ENCODE measurements at regions not wholly inside any gene's neighbourhood (a gene's known extent, or its start where the extent isn't known, plus 50 kb on each side); places are given as distances from the start of the nearest gene placed in this dataset.
"Not testable (repeated sequence)": the region's sequence is repeated elsewhere in the genome, so short reads cannot be mapped to it uniquely, and the experiment has no call there.

GRCh38 chr9:88880199-88880598 lies 111.1 kb upstream of the S1PR3 start:
- no peak for DNase-seq

GRCh38 chr9:88884291-88884690 lies 107.0 kb upstream of the S1PR3 start:
- DNase-seq: not testable (repeated sequence)

- not testable (repeated sequence) for DNase-seq
These were observed 104.5 kb upstream of the S1PR3 start for GRCh38 chr9:88886762-88887161.

- no peak for DNase-seq
These were observed 101.9 kb upstream of the S1PR3 start for GRCh38 chr9:88889386-88889785.

GRCh38 chr9:88890546-88890945 lies 100.7 kb upstream of the S1PR3 start:
- no peak for DNase-seq

GRCh38 chr9:88891040-88891439 lies 100.2 kb upstream of the S1PR3 start:
- no peak for DNase-seq

- no peak for DNase-seq
These were observed 98.5 kb upstream of the S1PR3 start for GRCh38 chr9:88892724-88893123.

- no peak for DNase-seq
These were observed 94.2 kb upstream of the S1PR3 start for GRCh38 chr9:88897081-88897480.

GRCh38 chr9:88898039-88898720 lies 93.1 kb upstream of the S1PR3 start:
- no peak for DNase-seq

- no peak for DNase-seq
These were observed 85.8 kb upstream of the S1PR3 start for GRCh38 chr9:88905506-88905905.

GRCh38 chr9:88915916-88916315 lies 75.4 kb upstream of the S1PR3 start:
- DNase-seq: no peak

GRCh38 chr9:88916894-88917293 lies 74.4 kb upstream of the S1PR3 start:
- no peak for DNase-seq

- no peak for DNase-seq
These were observed 73.9 kb upstream of the S1PR3 start for GRCh38 chr9:88917375-88917774.

- DNase-seq: not testable (repeated sequence)
These were observed 72.7 kb upstream of the S1PR3 start for GRCh38 chr9:88918537-88918936.

GRCh38 chr9:88920645-88921044 lies 70.6 kb upstream of the S1PR3 start:
- no peak for DNase-seq

GRCh38 chr9:88922091-88922490 lies 69.2 kb upstream of the S1PR3 start:
- no peak for DNase-seq

GRCh38 chr9:88923092-88923491 lies 68.2 kb upstream of the S1PR3 start:
- DNase-seq: no peak

GRCh38 chr9:88923653-88924288 lies 67.5 kb upstream of the S1PR3 start:
- DNase-seq: peak; percentile 35

- no peak for DNase-seq
These were observed 65.8 kb upstream of the S1PR3 start for GRCh38 chr9:88925481-88925880.

- DNase-seq: no peak
These were observed 64.3 kb upstream of the S1PR3 start for GRCh38 chr9:88926781-88927505.

GRCh38 chr9:88927510-88927909 lies 63.8 kb upstream of the S1PR3 start:
- DNase-seq: no peak

GRCh38 chr9:88930716-88931115 lies 60.6 kb upstream of the S1PR3 start:
- DNase-seq: no peak

- DNase-seq: peak; percentile 50
These were observed 58.5 kb upstream of the S1PR3 start for GRCh38 chr9:88932766-88933165.

All from femur (tissue), 1 donor.